ENCODE measurements at regions not wholly inside any gene's neighbourhood (a gene's known extent, or its start where the extent isn't known, plus 50 kb on each side); places are given as distances from the start of the nearest gene placed in this dataset.

- ChIA-PET CTCF (no interaction called here), POLR2A (no interaction called here)
- TF ChIP-seq ARNT (IDR thresholded peaks at IDR 0.05) = no peak
- no peak for TF ChIP-seq L3MBTL2 (conservative IDR thresholded peaks at IDR 0.05)
- TF ChIP-seq TARDBP (IDR thresholded peaks at IDR 0.05) = no peak
- no peak for TF ChIP-seq HDGF (IDR thresholded peaks at IDR 0.05; ENCODE audit: borderline replicate concordance)
- no peak for TF ChIP-seq CTBP1 (IDR thresholded peaks at IDR 0.05; ENCODE audit: borderline replicate concordance)
- no peak for TF ChIP-seq ZNF384 (IDR thresholded peaks at IDR 0.05)
- TF ChIP-seq ELF4 (IDR thresholded peaks at IDR 0.05) = no peak
- no peak for TF ChIP-seq FOXK2 (IDR thresholded peaks at IDR 0.05)
- no peak for TF ChIP-seq NFRKB (IDR thresholded peaks at IDR 0.05)
- TF ChIP-seq FOXA1 (IDR thresholded peaks at IDR 0.05) = no peak
- TF ChIP-seq BHLHE40 (IDR thresholded peaks at IDR 0.05; ENCODE audit: borderline replicate concordance) = no peak
- no peak for TF ChIP-seq LEF1 (IDR thresholded peaks at IDR 0.05; ENCODE audit: borderline replicate concordance)
- TF ChIP-seq SP1 (IDR thresholded peaks at IDR 0.05) = no peak
- TF ChIP-seq FOXM1 (IDR thresholded peaks at IDR 0.05; ENCODE audit: borderline replicate concordance) = no peak
- TF ChIP-seq PKNOX1 (IDR thresholded peaks at IDR 0.05) = no peak
- DNase-seq (ENCODE audit: extremely low spot score) = no peak
Observed at GRCh38 chr9:13570068-13570974, 290.8 kb upstream of the MPDZ start.

- CTCF ChIA-PET = no interaction called here
- DNase-seq (ENCODE audit: extremely low spot score) = no peak
- TF ChIP-seq FOXA1 (IDR thresholded peaks at IDR 0.05) (no peak), CTBP1 (IDR thresholded peaks at IDR 0.05; ENCODE audit: borderline replicate concordance) (no peak), SP1 (IDR thresholded peaks at IDR 0.05) (no peak), TARDBP (IDR thresholded peaks at IDR 0.05) (no peak), HDGF (IDR thresholded peaks at IDR 0.05; ENCODE audit: borderline replicate concordance) (no peak), LEF1 (IDR thresholded peaks at IDR 0.05; ENCODE audit: borderline replicate concordance) (no peak), SUZ12 (IDR thresholded peaks at IDR 0.05) (no peak), PKNOX1 (IDR thresholded peaks at IDR 0.05) (no peak), L3MBTL2 (conservative IDR thresholded peaks at IDR 0.05) (no peak), FOXM1 (IDR thresholded peaks at IDR 0.05; ENCODE audit: borderline replicate concordance) (no peak), BHLHE40 (IDR thresholded peaks at IDR 0.05; ENCODE audit: borderline replicate concordance) (no peak), FOXK2 (IDR thresholded peaks at IDR 0.05) (no peak), ARNT (IDR thresholded peaks at IDR 0.05) (no peak), ZNF384 (IDR thresholded peaks at IDR 0.05) (no peak)
- POLR2A ChIA-PET = no interaction called here
Observed at GRCh38 chr9:13569602-13570067, 290.1 kb upstream of the MPDZ start.

- TF ChIP-seq FOXA1 (IDR thresholded peaks at IDR 0.05) (no peak), L3MBTL2 (conservative IDR thresholded peaks at IDR 0.05) (no peak), TARDBP (IDR thresholded peaks at IDR 0.05) (no peak), PKNOX1 (IDR thresholded peaks at IDR 0.05) (no peak), SUZ12 (IDR thresholded peaks at IDR 0.05) (no peak), BHLHE40 (IDR thresholded peaks at IDR 0.05; ENCODE audit: borderline replicate concordance) (no peak), HDGF (IDR thresholded peaks at IDR 0.05; ENCODE audit: borderline replicate concordance) (no peak), FOXK2 (IDR thresholded peaks at IDR 0.05) (no peak)
- DNase-seq (ENCODE audit: extremely low spot score) = no peak
- POLR2A ChIA-PET = no interaction called here
- CTCF ChIA-PET = no interaction called here
Observed at GRCh38 chr9:13568841-13569601, 289.5 kb upstream of the MPDZ start.

GRCh38 chr9:13568405-13568804, 288.9 kb upstream of the MPDZ start:
- ChIA-PET POLR2A (no interaction called here), CTCF (no interaction called here)
- no peak for DNase-seq (ENCODE audit: extremely low spot score)
- TF ChIP-seq FOXA1 (IDR thresholded peaks at IDR 0.05) (no peak), FOXM1 (IDR thresholded peaks at IDR 0.05; ENCODE audit: borderline replicate concordance) (no peak), FOXK2 (IDR thresholded peaks at IDR 0.05) (no peak), SP1 (IDR thresholded peaks at IDR 0.05) (no peak), L3MBTL2 (conservative IDR thresholded peaks at IDR 0.05) (no peak), CTBP1 (IDR thresholded peaks at IDR 0.05; ENCODE audit: borderline replicate concordance) (no peak), ELF4 (IDR thresholded peaks at IDR 0.05) (no peak), NFRKB (IDR thresholded peaks at IDR 0.05) (no peak), LEF1 (IDR thresholded peaks at IDR 0.05; ENCODE audit: borderline replicate concordance) (no peak), ZNF384 (IDR thresholded peaks at IDR 0.05) (no peak), SUZ12 (IDR thresholded peaks at IDR 0.05) (no peak), TARDBP (IDR thresholded peaks at IDR 0.05) (no peak), HDGF (IDR thresholded peaks at IDR 0.05; ENCODE audit: borderline replicate concordance) (no peak), PKNOX1 (IDR thresholded peaks at IDR 0.05) (no peak), BHLHE40 (IDR thresholded peaks at IDR 0.05; ENCODE audit: borderline replicate concordance) (no peak), ARNT (IDR thresholded peaks at IDR 0.05) (no peak)

- DNase-seq (ENCODE audit: extremely low spot score) = no peak
- POLR2A ChIA-PET = no interaction called here
- TF ChIP-seq BHLHE40 (IDR thresholded peaks at IDR 0.05; ENCODE audit: borderline replicate concordance) (no peak), L3MBTL2 (conservative IDR thresholded peaks at IDR 0.05) (no peak), FOXA1 (IDR thresholded peaks at IDR 0.05) (no peak), CTBP1 (IDR thresholded peaks at IDR 0.05; ENCODE audit: borderline replicate concordance) (no peak), LEF1 (IDR thresholded peaks at IDR 0.05; ENCODE audit: borderline replicate concordance) (no peak), TARDBP (IDR thresholded peaks at IDR 0.05) (no peak), SUZ12 (IDR thresholded peaks at IDR 0.05) (no peak), ELF4 (IDR thresholded peaks at IDR 0.05) (no peak), NFRKB (IDR thresholded peaks at IDR 0.05) (no peak), PKNOX1 (IDR thresholded peaks at IDR 0.05) (no peak), SP1 (IDR thresholded peaks at IDR 0.05) (no peak), ARNT (IDR thresholded peaks at IDR 0.05) (no peak), FOXK2 (IDR thresholded peaks at IDR 0.05) (no peak), HDGF (IDR thresholded peaks at IDR 0.05; ENCODE audit: borderline replicate concordance) (no peak), FOXM1 (IDR thresholded peaks at IDR 0.05; ENCODE audit: borderline replicate concordance) (no peak), ZNF384 (IDR thresholded peaks at IDR 0.05) (no peak)
- CTCF ChIA-PET = no interaction called here
Observed at GRCh38 chr9:13567833-13568232, 288.3 kb upstream of the MPDZ start.

Data from HEK293T (cell line).